ENCODE measurements at regions not wholly inside any gene's neighbourhood (a gene's known extent, or its start where the extent isn't known, plus 50 kb on each side); places are given as distances from the start of the nearest gene placed in this dataset.

- H3K4me1 ChIP-seq (ENCODE audit: control insufficient read depth, insufficient read depth, low read length): no peaks in the 10 kb centered on the region
- in situ Hi-C loops (cut with MboI; ENCODE audit: low sequenced_read_pairs): no loop called here
- BruUV-seq (replicated peaks): no TSS peak
- TF ChIP-seq RAD21 (IDR thresholded peaks at IDR 0.05; ENCODE audit: low read length) (no peak), BHLHE40 (IDR thresholded peaks at IDR 0.05; ENCODE audit: low read depth, low read length) (no peak)
- H4K20me1 ChIP-seq (ENCODE audit: insufficient read depth, low read length): no peaks in the 10 kb centered on the region
- H2BK5ac ChIP-seq (ENCODE audit: low read depth, low read length, poor library complexity, severe bottlenecking): no peak overlapping the region
- intact Hi-C loops (cut with micrococcal nuclease): no loop called here
- no peak overlapping the region for H3K14ac ChIP-seq (replicated peaks; ENCODE audit: low read depth, low read length)
- no peaks in the 10 kb centered on the region for H3K79me1 ChIP-seq (ENCODE audit: low read depth in 1 of 2, low read length in 2 of 2)
- H3K4me3 ChIP-seq (ENCODE audit: insufficient read depth, low read depth, low read length): no peak overlapping the region
- no peaks in the 10 kb centered on the region for H3K27me3 ChIP-seq (ENCODE audit: control insufficient read depth, insufficient read depth, low read length)
- H3K4me2 ChIP-seq (ENCODE audit: low read depth, low read length): no peak overlapping the region
- H2AK5ac ChIP-seq (ENCODE audit: low read depth, low read length): no peak overlapping the region
- no peak overlapping the region for H2BK20ac ChIP-seq (ENCODE audit: low read depth, low read length)
- no peak overlapping the region for H3K56ac ChIP-seq (ENCODE audit: extremely low read depth, insufficient read depth, low read length)
- no peak for DNase-seq
- dilution Hi-C loops (cut with HindIII; ENCODE audit: low sequenced_read_pairs, unreplicated experiment): no loop called here
- CTCF ChIA-PET: no interaction called here
- 53% methylated on average over 3 of the region's 12 CpGs; no CpG with 5 or more reads in 1 of the 2 experiments for WGBS, 2 experiments (ENCODE audit: extremely low coverage in 2 of 2, insufficient read length in 1 of 2)
- no peak overlapping the region for H3K4ac ChIP-seq (ENCODE audit: low read depth, low read length)
- no peak overlapping the region for H2AFZ ChIP-seq (replicated peaks; ENCODE audit: low read length, poor library complexity)
- no peaks in the 10 kb centered on the region for H3K9me1 ChIP-seq (ENCODE audit: insufficient read depth, low read length)
- H3K9me3 ChIP-seq (ENCODE audit: control insufficient read depth, insufficient read depth, low read length): peaks cover 2% of the 10 kb centered on the region
- no peak overlapping the region for H3K23ac ChIP-seq (ENCODE audit: low read depth, low read length)
- no peak overlapping the region for H3K18ac ChIP-seq (ENCODE audit: low read depth, low read length)
- H4K8ac ChIP-seq (ENCODE audit: low read depth in 2 of 2, low read length in 2 of 2): no peak overlapping the region
- POLR2A ChIA-PET (ENCODE audit: unreplicated experiment): no interaction called here
- no peak overlapping the region for H4K5ac ChIP-seq (ENCODE audit: low read depth, low read length)
- no peaks in the 10 kb centered on the region for H3K36me3 ChIP-seq (ENCODE audit: control insufficient read depth, insufficient read depth, low read length)
- H3K9ac ChIP-seq (ENCODE audit: low read depth, low read length): no peak overlapping the region
- no peak overlapping the region for H2AK9ac ChIP-seq (replicated peaks; ENCODE audit: low read depth, low read length, poor library complexity)
- H2BK120ac ChIP-seq (ENCODE audit: low read depth, low read length): no peak overlapping the region
- no peak overlapping the region for H2BK15ac ChIP-seq (ENCODE audit: low read depth, low read length)
- H4K91ac ChIP-seq (ENCODE audit: insufficient read depth, low read depth, low read length): no peak overlapping the region
- H3K27ac ChIP-seq (ENCODE audit: insufficient read depth, low read length): no peak overlapping the region
- ATAC-seq (ENCODE audit: low read depth): no peak
These were observed 451.7 kb upstream of the PITX2 start for GRCh38 chr4:111074523-111075114.

Measured in IMR-90 (cell line).